Calu3 (cell line): ENCODE measurements at regions not wholly inside any gene's neighbourhood (a gene's known extent, or its start where the extent isn't known, plus 50 kb on each side); places are given as distances from the start of the nearest gene placed in this dataset.
"Not testable (repeated sequence)": the region's sequence is repeated elsewhere in the genome, so short reads cannot be mapped to it uniquely, and the experiment has no call there.

Source experiments
- BruUV-seq: library from RNA; stranded (reverse); fragments of 400-500 nt; replicated peaks from 2 replicates; lab custom pipeline; 2021; lab: Mats Ljungman, UMichigan
- CTCF ChIA-PET: fragments of 300-600 bp; sonication (Branson Sonifier 250); formaldehyde crosslinking; loops from one replicate; lab custom pipeline; 2022; ENCODE audit warnings: antibody characterized with exemption; lab: Charles Lee
- DNase-seq: peaks from one replicate; pipeline ENCODE4 v3.0.0; 2022
- H3K27ac Mint-ChIP-seq: one replicate; pipeline ENCODE4 v1.8.0; 2022; ENCODE audit warnings: mixed read lengths; ENCODE audit not compliant: unreplicated experiment
- H3K27me3 Mint-ChIP-seq: one replicate; pipeline ENCODE4 v1.8.0; 2022; ENCODE audit warnings: mixed read lengths; ENCODE audit not compliant: unreplicated experiment
- H3K36me3 Mint-ChIP-seq: one replicate; pipeline ENCODE4 v1.8.0; 2022; ENCODE audit warnings: mild to moderate bottlenecking, moderate library complexity, mixed read lengths; ENCODE audit not compliant: insufficient read depth, unreplicated experiment
- H3K4me1 Mint-ChIP-seq: one replicate; pipeline ENCODE4 v1.8.0; 2022; ENCODE audit warnings: mild to moderate bottlenecking, low read depth, mixed read lengths; ENCODE audit not compliant: unreplicated experiment
- H3K4me3 Mint-ChIP-seq: one replicate; pipeline ENCODE4 v1.8.0; 2022; ENCODE audit warnings: mild to moderate bottlenecking, low read depth, moderate library complexity, mixed read lengths; ENCODE audit not compliant: unreplicated experiment
- H3K9me3 Mint-ChIP-seq: one replicate; pipeline ENCODE4 v1.8.0; 2022; ENCODE audit warnings: low read depth, mixed read lengths; ENCODE audit not compliant: unreplicated experiment
- CTCF ChIP-seq: fragments of 200-600 bp; IDR thresholded peaks from one replicate; pipeline ENCODE4 v1.8.0; 2022; ENCODE audit warnings: antibody characterized with exemption; ENCODE audit not compliant: unreplicated experiment
- intact Hi-C: fragments of 100-400 bp; cut with micrococcal nuclease; formaldehyde crosslinking; loops from one replicate; pipeline ENCODE4 v1.10.0; 2022; ENCODE audit not compliant: unreplicated experiment

GRCh38 chr5:160496784-160497183 is 75.1 kb downstream of the PTTG1 start:
- no peak for DNase-seq
- intact Hi-C loops: no loop called here
- no peaks in the 10 kb centered on the region for H3K9me3 Mint-ChIP-seq
- CTCF ChIA-PET: no interaction called here
- H3K4me3 Mint-ChIP-seq: no peak overlapping the region
- H3K27me3 Mint-ChIP-seq: no peaks in the 10 kb centered on the region
- no peaks in the 10 kb centered on the region for H3K4me1 Mint-ChIP-seq
- no TSS peak for BruUV-seq
- no peaks in the 10 kb centered on the region for H3K36me3 Mint-ChIP-seq
- H3K27ac Mint-ChIP-seq: no peak overlapping the region
- TF ChIP-seq CTCF: no peak

GRCh38 chr5:160497878-160498277 is 76.2 kb downstream of the PTTG1 start:
- CTCF ChIA-PET: interaction anchor here (0.7 to 1.5 kb wide), 2 partner anchors 9 to 59 kb away, joined by 3 to 4 read pairs; no protein-coding TSS in a partner anchor
- no peaks in the 10 kb centered on the region for H3K9me3 Mint-ChIP-seq

GRCh38 chr5:160498441-160499043 is 76.9 kb downstream of the PTTG1 start:
- DNase-seq, H3K4me1 Mint-ChIP-seq, H3K27me3 Mint-ChIP-seq, H3K9me3 Mint-ChIP-seq, intact Hi-C loops, H3K27ac Mint-ChIP-seq, BruUV-seq, H3K4me3 Mint-ChIP-seq, H3K36me3 Mint-ChIP-seq: not testable (repeated sequence)
- CTCF ChIA-PET: interaction anchor here (0.7 to 1.5 kb wide), 2 partner anchors 9 to 60 kb away, joined by 3 to 4 read pairs; no protein-coding TSS in a partner anchor

More at GRCh38 chr5:160497878-160498277, 76.2 kb downstream of the PTTG1 start:
- BruUV-seq: no TSS peak
- Mint-ChIP-seq H3K27ac (no peak overlapping the region), H3K36me3 (no peaks in the 10 kb centered on the region), H3K4me1 (no peaks in the 10 kb centered on the region), H3K4me3 (no peak overlapping the region), H3K27me3 (no peaks in the 10 kb centered on the region)
- TF ChIP-seq CTCF: no peak
- no peak for DNase-seq
- intact Hi-C loops: no loop called here

GRCh38 chr5:160500786-160501779 is 79.4 kb downstream of the PTTG1 start:
- no peak for DNase-seq
- Mint-ChIP-seq H3K4me1 (no peaks in the 10 kb centered on the region), H3K4me3 (no peak overlapping the region), H3K36me3 (no peaks in the 10 kb centered on the region), H3K9me3 (no peaks in the 10 kb centered on the region), H3K27ac (no peak overlapping the region), H3K27me3 (no peaks in the 10 kb centered on the region)
- intact Hi-C loops: no loop called here
- CTCF ChIA-PET: no interaction called here
- no peak for TF ChIP-seq CTCF
- no TSS peak for BruUV-seq
